ENCODE measurements at regions not wholly inside any gene's neighbourhood (a gene's known extent, or its start where the extent isn't known, plus 50 kb on each side); places are given as distances from the start of the nearest gene placed in this dataset.

DNA sequence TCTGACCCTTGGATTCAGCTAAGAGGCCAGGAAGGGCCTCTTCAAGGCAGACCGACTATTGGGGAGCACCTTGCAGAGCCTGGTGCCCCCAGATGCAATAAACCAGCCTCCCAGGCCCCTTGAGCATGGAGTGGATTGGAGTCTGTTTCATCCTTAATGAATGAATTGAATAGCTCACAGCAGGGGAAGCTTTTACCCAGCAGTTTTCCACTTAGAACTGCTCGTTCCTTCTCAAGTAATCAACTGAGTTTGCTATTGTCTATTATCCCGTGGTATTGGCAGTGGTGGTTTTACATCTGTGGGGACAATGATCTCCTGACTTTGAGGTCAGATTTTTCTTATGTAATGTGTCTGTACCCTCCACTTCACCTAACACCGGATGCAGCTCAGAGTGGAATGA, 197.6 kb downstream of the AACS start:
- no peak for DNase-seq (ENCODE audit: low read depth, low spot score)

DNA sequence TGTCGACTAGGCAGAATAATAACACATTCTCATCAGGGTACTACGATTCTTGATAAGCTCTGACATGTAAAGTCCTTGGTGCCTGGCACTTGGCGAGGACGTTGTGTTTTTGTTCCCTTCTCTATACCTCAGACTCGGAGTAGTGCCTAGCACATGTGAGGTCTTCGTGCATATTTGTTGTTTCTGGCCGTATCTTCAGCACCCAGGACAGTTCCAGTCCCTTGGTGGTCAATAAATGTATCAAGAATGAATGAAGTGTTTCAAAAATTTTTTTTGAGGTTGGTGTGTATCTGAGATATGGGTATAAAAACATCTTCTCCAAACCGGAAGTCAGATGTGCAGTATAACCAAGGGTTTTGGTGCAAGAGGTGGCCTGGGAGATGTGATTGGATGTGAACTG, 198.2 kb downstream of the AACS start:
- DNase-seq (ENCODE audit: low read depth, low spot score), result no peak
- H3K27ac ChIP-seq, result no peak overlapping the region

More for the DNA sequence above, 197.6 kb downstream of the AACS start:
- H3K27ac ChIP-seq, result no peak overlapping the region

DNA sequence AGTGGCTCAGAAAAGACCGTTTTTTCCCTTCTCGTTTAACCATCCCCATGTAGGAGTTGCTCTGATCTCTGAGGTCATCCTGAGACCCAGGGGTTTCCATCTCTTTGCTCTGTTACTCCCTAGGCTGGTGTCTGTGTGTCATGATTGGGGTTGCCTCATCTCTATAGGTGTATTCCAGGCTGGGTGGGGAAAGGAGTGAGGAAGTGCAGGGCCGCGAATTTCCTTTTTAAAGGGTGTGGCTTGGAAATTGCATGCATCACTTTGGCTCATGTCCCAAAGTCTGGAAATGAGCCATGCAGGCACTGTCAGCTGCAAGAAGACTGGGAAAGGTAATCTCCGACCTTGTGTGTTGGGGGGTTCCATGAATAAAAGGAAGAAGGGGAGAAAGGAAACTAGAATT, 201.9 kb downstream of the AACS start:
- no peak for DNase-seq (ENCODE audit: low read depth, low spot score)
- H3K27ac ChIP-seq, result no peak overlapping the region

GRCh38 chr12:125269276-125269675, 204.0 kb downstream of the AACS start:
- no peak for DNase-seq (ENCODE audit: low read depth, low spot score)
- no peak overlapping the region for H3K27ac ChIP-seq

GRCh38 chr12:125271892-125272291, 206.7 kb downstream of the AACS start:
- no peak overlapping the region for H3K27ac ChIP-seq

GRCh38 chr12:125272383-125272933, 207.2 kb downstream of the AACS start:
- no peak overlapping the region for H3K27ac ChIP-seq
- DNase-seq (ENCODE audit: low read depth, low spot score), result no peak

More at GRCh38 chr12:125271892-125272291, 206.7 kb downstream of the AACS start:
- DNase-seq (ENCODE audit: low read depth, low spot score), result no peak

DNA sequence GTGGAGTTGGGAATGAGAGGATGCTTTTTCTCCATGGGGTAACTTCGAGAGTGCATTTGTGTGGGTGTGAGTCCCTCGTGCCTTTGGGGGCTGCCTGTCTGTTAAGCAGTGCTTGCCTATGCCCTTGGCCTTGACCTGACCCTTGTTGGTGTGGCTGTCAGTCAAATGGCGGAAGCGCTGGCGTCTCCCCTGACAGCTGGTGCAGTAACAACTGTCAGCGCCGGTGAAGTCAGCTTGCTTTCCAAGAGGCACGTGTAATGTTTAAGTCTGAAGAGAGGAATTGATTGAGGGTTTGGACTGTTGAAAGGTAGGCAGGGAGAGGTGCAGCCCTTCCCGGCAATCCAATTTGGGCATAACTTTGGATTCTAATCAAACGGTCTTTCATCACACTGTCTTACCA, 211.3 kb downstream of the AACS start:
- no peak overlapping the region for H3K27ac ChIP-seq
- DNase-seq (ENCODE audit: low read depth, low spot score), result no peak

DNA sequence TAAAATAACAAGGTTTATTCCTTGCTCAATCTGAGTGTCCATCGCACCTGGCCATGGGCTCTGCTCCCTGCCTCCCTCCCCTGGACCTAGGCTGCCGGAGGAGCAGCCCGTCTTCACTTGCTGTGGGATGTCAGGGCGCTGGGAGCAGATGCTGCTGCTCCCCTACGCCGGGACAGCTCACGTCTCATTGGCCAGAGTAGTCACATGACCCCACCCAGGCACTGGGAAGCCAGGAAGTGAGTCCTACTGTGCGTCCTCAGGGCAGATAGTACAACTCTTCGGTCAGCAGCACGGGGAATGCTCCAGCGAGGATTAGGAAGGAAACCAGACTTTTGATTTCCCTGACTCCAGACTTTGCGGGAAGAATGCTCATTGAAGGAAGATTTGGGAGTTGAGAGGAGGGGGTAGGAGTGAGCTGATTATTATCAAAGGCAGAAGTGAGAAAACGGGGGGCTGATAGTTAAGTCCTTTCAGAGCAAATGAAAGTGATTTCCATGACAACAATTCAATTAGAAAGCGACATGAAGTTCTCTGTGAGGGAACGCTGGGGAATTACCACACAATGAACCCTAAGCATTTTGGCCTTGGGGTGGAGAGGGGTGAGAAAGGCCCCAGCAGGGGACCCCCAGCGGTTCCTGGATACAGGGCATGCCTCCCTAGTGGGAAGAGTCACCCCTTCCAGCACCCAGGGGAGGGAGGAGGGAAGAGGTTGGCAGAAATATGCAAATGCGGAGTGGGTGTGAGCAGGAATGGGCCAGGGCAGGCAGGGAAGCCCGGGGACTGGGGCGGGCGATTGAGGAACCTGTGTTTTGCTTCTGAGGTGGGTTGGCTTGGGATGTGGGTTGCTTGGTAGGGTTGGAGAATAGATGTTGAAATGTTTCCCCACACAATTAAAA, 215.5 kb downstream of the AACS start:
- H3K27ac ChIP-seq, result no peak overlapping the region

DNA sequence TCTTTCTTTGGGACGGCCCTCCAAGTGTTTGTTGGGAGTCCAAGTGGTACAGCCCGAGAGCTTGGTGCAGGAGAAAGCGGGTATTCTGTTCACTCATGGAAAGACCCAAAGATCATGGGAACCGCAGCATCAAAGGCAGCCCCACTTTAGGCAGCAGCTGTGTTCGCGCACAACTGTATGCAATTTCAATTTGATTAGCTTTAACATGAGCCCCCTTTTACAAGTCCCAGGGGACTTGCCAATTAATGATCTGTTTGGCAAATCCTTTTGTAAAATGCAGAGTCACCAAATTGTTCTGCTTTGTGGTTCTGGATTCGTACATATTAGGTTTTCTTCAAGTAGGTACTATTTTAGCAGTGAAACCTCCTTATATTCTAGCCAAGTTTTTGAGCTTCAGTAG, 217.7 kb downstream of the AACS start:
- H3K27ac ChIP-seq, result no peak overlapping the region
- no peak for DNase-seq (ENCODE audit: low read depth, low spot score)

More for the DNA sequence above, 215.5 kb downstream of the AACS start:
- DNase-seq (ENCODE audit: low read depth, low spot score), result no peak

DNA sequence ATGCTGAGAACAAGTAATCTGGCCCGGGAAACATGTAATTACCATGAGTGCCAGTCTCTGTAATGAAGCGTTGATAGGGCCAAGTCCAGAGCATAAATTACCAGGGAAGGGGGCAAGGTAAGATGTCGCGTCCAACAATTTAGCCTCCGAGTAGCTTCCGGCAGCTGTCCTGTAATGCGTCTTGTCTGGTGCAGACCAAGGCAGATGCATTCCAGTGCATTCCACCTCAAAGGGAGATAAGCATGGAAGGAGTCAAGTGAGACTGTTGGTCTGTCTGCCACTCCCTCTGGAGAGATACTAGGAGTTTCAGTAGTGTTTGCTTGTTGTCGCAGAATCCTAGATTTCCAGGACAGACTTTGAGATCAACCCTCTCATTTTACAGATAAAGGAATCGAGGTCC, 218.3 kb downstream of the AACS start:
- H3K27ac ChIP-seq, result no peak overlapping the region
- no peak for DNase-seq (ENCODE audit: low read depth, low spot score)

GRCh38 chr12:125284087-125284486, 218.9 kb downstream of the AACS start:
- no peak for DNase-seq (ENCODE audit: low read depth, low spot score)
- H3K27ac ChIP-seq, result no peak overlapping the region

DNA sequence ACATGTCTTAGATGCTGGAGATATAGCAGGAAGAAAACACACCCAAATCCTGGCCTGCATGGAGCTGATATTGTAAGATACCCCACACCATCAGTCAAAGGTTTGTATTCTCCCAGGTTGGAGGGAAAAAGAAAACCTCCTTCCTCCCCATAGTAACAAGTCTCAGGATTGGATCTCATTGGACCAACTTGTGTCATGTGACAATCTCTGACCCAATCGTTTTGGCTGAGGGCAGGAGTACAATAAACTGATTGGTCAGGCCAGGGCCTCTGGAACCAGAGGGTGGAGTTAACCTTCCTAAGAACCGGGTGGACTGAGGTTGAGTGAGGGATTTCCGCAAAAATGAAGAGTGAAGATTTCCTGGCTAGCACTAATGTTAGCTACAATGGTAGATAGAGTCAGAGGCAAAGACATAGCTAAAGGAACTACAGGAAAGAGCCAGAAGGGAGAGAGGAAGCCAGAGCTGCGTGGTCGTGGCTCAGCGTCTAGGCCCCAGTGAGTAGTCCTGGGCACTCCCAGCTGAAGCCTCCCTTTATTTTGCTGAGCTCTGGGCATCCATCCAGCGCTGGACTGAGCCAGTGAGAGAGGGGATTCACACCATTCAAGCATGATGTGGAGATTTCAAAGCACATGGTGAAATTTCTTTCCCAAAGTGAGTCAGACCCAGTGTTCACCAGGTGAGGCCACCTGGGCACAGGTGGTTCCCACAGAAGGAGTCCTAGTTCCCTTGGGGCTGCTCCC, 219.9 kb downstream of the AACS start:
- H3K27ac ChIP-seq, result no peak overlapping the region
- no peak for DNase-seq (ENCODE audit: low read depth, low spot score)

- no peak overlapping the region for H3K27ac ChIP-seq
- DNase-seq (ENCODE audit: low read depth, low spot score), result no peak
Observed at GRCh38 chr12:125286005-125286727, 220.9 kb downstream of the AACS start.

DNA sequence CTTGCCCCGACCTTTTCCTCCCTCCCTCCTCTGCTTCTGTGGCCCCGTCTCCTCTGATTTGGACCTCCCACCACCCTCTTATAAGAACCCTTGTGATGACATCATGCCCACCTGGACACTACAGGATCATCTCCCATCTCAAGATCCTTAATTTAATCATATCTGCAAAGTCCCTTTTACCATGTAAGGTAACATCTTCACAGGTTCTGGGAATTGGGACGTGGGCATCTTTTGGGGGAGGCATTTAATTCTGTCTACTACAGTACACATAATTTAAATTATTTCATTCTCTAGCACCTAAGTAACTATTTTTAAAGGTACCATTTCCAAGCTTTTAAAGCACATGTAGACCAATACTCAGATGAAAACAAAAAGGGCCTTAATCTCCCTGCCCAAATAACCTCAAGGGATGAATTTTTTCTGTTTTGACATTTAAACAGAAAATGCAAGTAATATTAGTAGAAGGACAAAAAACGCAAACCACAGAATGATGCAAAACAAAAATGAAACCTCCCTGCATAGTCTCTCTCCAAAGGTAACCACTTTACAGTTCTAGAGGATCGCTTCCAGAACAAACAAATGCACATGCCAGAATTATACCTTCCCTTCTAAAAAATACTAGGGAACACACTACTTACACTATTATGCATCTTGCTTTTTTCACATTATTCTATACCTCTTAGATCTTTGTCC, 222.1 kb downstream of the AACS start:
- DNase-seq (ENCODE audit: low read depth, low spot score), result no peak
- no peak overlapping the region for H3K27ac ChIP-seq

DNA sequence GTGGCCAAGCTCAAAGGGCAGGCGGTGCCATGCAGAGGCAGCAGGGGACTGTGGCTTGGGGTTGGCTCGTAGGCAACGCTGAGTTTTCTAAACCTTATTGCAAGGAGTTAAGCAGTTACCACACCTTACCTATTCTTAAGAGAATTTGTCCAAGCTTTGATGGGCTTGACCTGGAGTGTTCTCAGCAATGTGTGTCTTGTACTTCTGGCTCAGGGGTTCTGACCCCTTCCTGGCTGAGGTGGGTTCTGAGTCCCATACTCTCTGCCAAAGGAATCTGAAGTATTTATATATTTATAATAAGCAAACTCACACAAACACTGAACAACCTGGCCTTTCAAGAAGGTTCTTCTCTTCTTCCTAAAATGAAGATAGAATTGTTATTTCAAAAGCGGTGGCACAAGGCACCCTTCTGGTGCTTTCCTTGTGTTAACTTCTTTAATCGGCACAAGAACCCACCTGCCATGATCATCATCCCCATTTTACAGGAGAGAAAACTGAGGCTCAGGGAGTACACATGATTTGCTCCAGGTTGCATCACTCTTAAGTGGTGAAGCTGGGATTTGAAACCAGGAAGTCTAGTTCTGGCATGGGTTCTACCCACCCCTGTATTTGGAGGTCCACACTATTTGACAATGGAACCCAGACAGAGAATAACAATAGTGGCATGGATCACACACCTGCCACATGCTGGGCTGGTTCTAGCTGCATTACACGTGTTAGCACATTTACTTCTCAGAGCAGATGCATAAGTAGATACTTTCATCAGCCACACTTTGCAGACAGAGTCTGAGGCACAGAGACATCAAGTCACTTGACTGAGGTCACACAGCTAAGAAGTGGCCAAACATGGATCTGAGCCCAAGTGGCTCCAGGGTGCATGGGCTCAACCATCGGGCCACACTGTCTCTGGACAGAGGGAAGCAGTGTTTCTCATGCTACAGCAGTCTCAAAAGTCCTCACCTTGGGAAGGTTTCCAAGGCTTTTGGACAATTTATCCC, 224.0 kb downstream of the AACS start:
- no peak for DNase-seq (ENCODE audit: low read depth, low spot score)

DNA sequence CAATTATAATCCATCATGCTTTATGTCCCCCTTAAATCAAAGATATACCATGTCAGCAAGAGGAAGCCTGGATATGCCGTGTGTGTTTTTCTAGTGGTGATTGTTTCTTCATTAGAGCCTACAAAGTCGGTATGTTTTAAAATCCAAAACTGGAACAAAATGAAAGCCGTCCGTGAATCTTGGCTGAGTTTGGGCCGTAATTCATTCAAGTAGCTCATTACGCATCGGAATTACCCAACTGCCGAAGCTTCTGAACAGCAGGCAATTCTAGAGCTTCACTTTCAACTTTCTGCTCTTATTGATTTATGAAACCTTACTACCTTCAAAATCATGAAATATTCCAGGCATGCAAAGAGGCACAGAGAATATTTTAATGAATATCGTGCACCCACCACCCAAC, 224.7 kb downstream of the AACS start:
- DNase-seq (ENCODE audit: low read depth, low spot score), result no peak
- H3K27ac ChIP-seq, result no peak overlapping the region

More for the DNA sequence above, 224.0 kb downstream of the AACS start:
- H3K27ac ChIP-seq, result no peak overlapping the region

- no peak overlapping the region for H3K27ac ChIP-seq
- DNase-seq (ENCODE audit: low read depth, low spot score), result no peak
Observed at GRCh38 chr12:125292700-125293099, 227.5 kb downstream of the AACS start.

DNA sequence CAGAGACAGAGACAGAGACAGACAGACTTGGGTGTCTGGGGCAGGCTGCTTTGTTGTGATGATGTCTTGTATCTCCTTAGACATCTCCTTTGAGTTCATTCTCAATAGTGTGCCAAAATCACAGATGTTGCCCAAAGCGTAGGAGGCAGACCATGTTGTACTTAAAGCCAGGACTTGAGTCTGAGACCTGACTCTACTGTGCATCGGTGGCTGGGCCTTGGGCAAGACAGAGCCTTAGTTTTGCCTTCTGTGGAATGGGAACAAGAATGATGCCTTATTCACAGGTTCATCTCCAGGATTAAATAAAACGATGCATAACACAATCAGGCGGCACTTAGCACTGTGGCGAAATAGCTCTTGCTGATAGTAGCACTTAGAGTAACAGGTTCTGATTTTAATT, 230.3 kb downstream of the AACS start:
- DNase-seq (ENCODE audit: low read depth, low spot score), result no peak
- no peak overlapping the region for H3K27ac ChIP-seq

- H3K27ac ChIP-seq, result no peak overlapping the region
- DNase-seq (ENCODE audit: low read depth, low spot score), result no peak
Observed at GRCh38 chr12:125296701-125297100, 231.5 kb downstream of the AACS start.
